ENCODE measurements at regions not wholly inside any gene's neighbourhood (a gene's known extent, or its start where the extent isn't known, plus 50 kb on each side); places are given as distances from the start of the nearest gene placed in this dataset.
A peak's percentile ranks its signal among the peaks of the same experiment; 100 is the strongest.

GRCh38 chr18:55982992-55983391, 395.0 kb upstream of the TCF4 start:
- Histone ChIP-seq H3K4me3 (ENCODE audit: low read depth, low read length) (no peak overlapping the region), H3K36me3 (ENCODE audit: control insufficient read depth, insufficient read depth, low read length) (no peaks in the 10 kb centered on the region), H3K27me3 (ENCODE audit: control insufficient read depth, insufficient read depth, low read length) (no peaks in the 10 kb centered on the region)
- TF ChIP-seq CTCF (IDR thresholded peaks at IDR 0.05; ENCODE audit: insufficient read depth, low read length, severe bottlenecking), result no peak
- no peak for FAIRE-seq
- peak; percentile 37 for DNase-seq (ENCODE audit: low read depth)

- no peak for TF ChIP-seq CTCF (IDR thresholded peaks at IDR 0.05; ENCODE audit: insufficient read depth, low read length, severe bottlenecking)
- no peaks in the 10 kb centered on the region for H3K27me3 ChIP-seq (ENCODE audit: control insufficient read depth, insufficient read depth, low read length)
- DNase-seq (ENCODE audit: low read depth) (no peak), FAIRE-seq (no peak)
- no peak overlapping the region for H3K4me3 ChIP-seq (ENCODE audit: low read depth, low read length)
- no peaks in the 10 kb centered on the region for H3K36me3 ChIP-seq (ENCODE audit: control insufficient read depth, insufficient read depth, low read length)
These were observed 393.9 kb upstream of the TCF4 start for GRCh38 chr18:55981712-55982475.

- no peak for TF ChIP-seq CTCF (IDR thresholded peaks at IDR 0.05; ENCODE audit: insufficient read depth, low read length, severe bottlenecking)
- no peak for DNase-seq (ENCODE audit: low read depth)
- Histone ChIP-seq H3K27me3 (ENCODE audit: control insufficient read depth, insufficient read depth, low read length) (no peaks in the 10 kb centered on the region), H3K4me3 (ENCODE audit: low read depth, low read length) (no peak overlapping the region), H3K36me3 (ENCODE audit: control insufficient read depth, insufficient read depth, low read length) (no peaks in the 10 kb centered on the region)
- no peak for FAIRE-seq
These were observed 386.5 kb upstream of the TCF4 start for GRCh38 chr18:55974521-55974920.

GRCh38 chr18:55968550-55968949, 380.6 kb upstream of the TCF4 start:
- no peak for FAIRE-seq
- H3K36me3 ChIP-seq (ENCODE audit: control insufficient read depth, insufficient read depth, low read length), result no peaks in the 10 kb centered on the region
- no peak for TF ChIP-seq CTCF (IDR thresholded peaks at IDR 0.05; ENCODE audit: insufficient read depth, low read length, severe bottlenecking)
- no peaks in the 10 kb centered on the region for H3K27me3 ChIP-seq (ENCODE audit: control insufficient read depth, insufficient read depth, low read length)
- H3K4me3 ChIP-seq (ENCODE audit: low read depth, low read length), result no peak overlapping the region
- DNase-seq (ENCODE audit: low read depth), result peak; percentile 82

DNA sequence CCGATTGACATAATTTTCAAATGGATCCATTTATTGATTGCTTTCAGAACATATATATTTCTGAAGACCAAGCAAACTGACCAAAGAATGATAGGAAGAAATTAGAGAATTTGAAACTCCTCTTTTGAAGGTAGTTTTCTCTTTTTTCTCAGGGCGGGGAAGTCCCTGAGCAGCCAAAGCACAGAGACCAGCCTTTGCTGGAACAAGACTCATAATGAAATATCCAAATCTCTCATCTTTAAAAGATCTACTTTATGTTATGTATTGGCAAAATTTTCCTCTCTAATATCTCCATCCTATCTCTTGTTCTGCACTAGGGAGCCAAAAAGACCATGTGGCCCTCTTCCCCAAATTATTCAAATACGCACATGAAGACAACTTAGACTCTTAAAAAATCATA, 379.0 kb upstream of the TCF4 start:
- FAIRE-seq (no peak), DNase-seq (ENCODE audit: low read depth) (no peak)
- no peak overlapping the region for H3K4me3 ChIP-seq (ENCODE audit: low read depth, low read length)
- H3K27me3 ChIP-seq (ENCODE audit: control insufficient read depth, insufficient read depth, low read length), result no peaks in the 10 kb centered on the region
- no peaks in the 10 kb centered on the region for H3K36me3 ChIP-seq (ENCODE audit: control insufficient read depth, insufficient read depth, low read length)
- TF ChIP-seq CTCF (IDR thresholded peaks at IDR 0.05; ENCODE audit: insufficient read depth, low read length, severe bottlenecking), result no peak

DNA sequence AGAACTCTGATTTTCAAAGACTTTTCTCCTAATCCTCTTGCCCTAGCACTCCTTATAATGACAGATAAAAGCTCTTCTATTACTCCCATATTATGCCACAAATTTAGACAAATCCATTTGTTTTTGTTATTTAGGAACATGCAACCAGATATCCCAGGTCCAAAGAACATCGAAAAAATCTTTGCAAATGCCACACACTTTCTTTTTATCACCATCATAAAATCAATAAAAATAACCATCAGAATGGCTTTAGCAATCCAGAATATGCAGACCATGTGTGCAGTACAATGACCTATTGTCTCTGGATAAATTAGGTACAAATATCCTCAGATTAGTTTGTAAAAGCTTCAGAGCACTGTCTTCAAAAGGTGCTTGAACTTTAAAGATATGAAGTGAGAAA, 376.2 kb upstream of the TCF4 start:
- Histone ChIP-seq H3K4me3 (ENCODE audit: low read depth, low read length) (no peak overlapping the region), H3K36me3 (ENCODE audit: control insufficient read depth, insufficient read depth, low read length) (no peaks in the 10 kb centered on the region), H3K27me3 (ENCODE audit: control insufficient read depth, insufficient read depth, low read length) (no peaks in the 10 kb centered on the region)
- TF ChIP-seq CTCF (IDR thresholded peaks at IDR 0.05; ENCODE audit: insufficient read depth, low read length, severe bottlenecking), result no peak
- no peak for FAIRE-seq
- no peak for DNase-seq (ENCODE audit: low read depth)

All from bronchial epithelial cell (primary cell).